ENCODE measurements at regions not wholly inside any gene's neighbourhood (a gene's known extent, or its start where the extent isn't known, plus 50 kb on each side); places are given as distances from the start of the nearest gene placed in this dataset.
A peak's percentile ranks its signal among the peaks of the same experiment; 100 is the strongest.

- DNase-seq (ENCODE audit: low spot score) (no peak), ATAC-seq (no peak)
- Mint-ChIP-seq H3K36me3 (0 out of 2 replicates have a peak, but pooled peaks cover 5% of the 10 kb centered on the region), H3K4me3 (no peak overlapping the region), H3K27ac (peak overlapping the region; percentile 96), H3K4me1 (peaks cover 40% of the 10 kb centered on the region), H3K27me3 (ENCODE audit: low read depth) (peaks cover 6% of the 10 kb centered on the region; the same call in 1 of the 2 replicates), H3K9me3 (peaks cover 29% of the 10 kb centered on the region)
- ChIA-PET CTCF (interaction anchor here (1.3 to 1.7 kb wide), 2 partner anchors 22 to 39 kb away, joined by 3 read pairs; no protein-coding TSS in a partner anchor), POLR2A (no interaction called here)
- TF ChIP-seq HMGA2 (CRISPR knock-in tag; IDR thresholded peaks at IDR 0.05) (no peak), GRHL2 (CRISPR knock-in tag; IDR thresholded peaks at IDR 0.05; ENCODE audit: insufficient replicate concordance, severe bottlenecking) (no peak), ETV6 (CRISPR knock-in tag; IDR thresholded peaks at IDR 0.05) (no peak), ZNF232 (CRISPR knock-in tag; IDR thresholded peaks at IDR 0.05) (no peak), TEAD1 (CRISPR knock-in tag; IDR thresholded peaks at IDR 0.05) (no peak), ZNF425 (CRISPR knock-in tag; conservative IDR thresholded peaks at IDR 0.05) (no peak), OVOL2 (CRISPR knock-in tag; IDR thresholded peaks at IDR 0.05; ENCODE audit: borderline replicate concordance) (no peak), FOXJ3 (CRISPR knock-in tag; IDR thresholded peaks at IDR 0.05; ENCODE audit: borderline replicate concordance) (no peak), PREB (CRISPR knock-in tag; IDR thresholded peaks at IDR 0.05; ENCODE audit: borderline replicate concordance) (no peak)
These were observed 435.1 kb downstream of the PRDM2 start for GRCh38 chr1:14135070-14135469.

GRCh38 chr1:14136152-14136763 lies 436.3 kb downstream of the PRDM2 start:
- DNase-seq (ENCODE audit: low spot score) (peak; percentile 57), ATAC-seq (peak; percentile 95)
- H3K4me1 Mint-ChIP-seq, result peaks cover 44% of the 10 kb centered on the region
- POLR2A ChIA-PET, result interaction anchor here (0.6 kb wide), 1 partner anchor 214 kb away, joined by 4 read pairs; no protein-coding TSS in a partner anchor
- H3K9me3 Mint-ChIP-seq, result peaks cover 26% of the 10 kb centered on the region
- peaks cover 6% of the 10 kb centered on the region; the same call in 1 of the 2 replicates for H3K27me3 Mint-ChIP-seq (ENCODE audit: low read depth)
- no peak overlapping the region for H3K4me3 Mint-ChIP-seq
- H3K36me3 Mint-ChIP-seq, result 0 out of 2 replicates have a peak, but pooled peaks cover 5% of the 10 kb centered on the region
- TF ChIP-seq TEAD4 (CRISPR knock-in tag; IDR thresholded peaks at IDR 0.05) (no peak), NR2C2 (CRISPR knock-in tag; IDR thresholded peaks at IDR 0.05) (no peak), CTCF (IDR thresholded peaks at IDR 0.05) (no peak), ATF1 (CRISPR knock-in tag; IDR thresholded peaks at IDR 0.05) (no peak)
- CTCF ChIA-PET, result interaction anchor here (1.2 to 1.3 kb wide), 3 partner anchors 23 to 170 kb away, joined by 3 to 5 read pairs (median 4); no protein-coding TSS in a partner anchor
- peak overlapping the region; percentile 96 for H3K27ac Mint-ChIP-seq

- ChIA-PET CTCF (interaction anchor here (1.3 kb wide), 1 partner anchor 23 kb away, joined by 5 read pairs; no protein-coding TSS in a partner anchor), POLR2A (no interaction called here)
- Mint-ChIP-seq H3K4me3 (no peak overlapping the region), H3K4me1 (peaks cover 50% of the 10 kb centered on the region), H3K36me3 (0 out of 2 replicates have a peak, but pooled peaks cover 5% of the 10 kb centered on the region), H3K27ac (peak overlapping the region; percentile 96), H3K9me3 (peaks cover 19% of the 10 kb centered on the region), H3K27me3 (ENCODE audit: low read depth) (peaks cover under 1% of the 10 kb centered on the region; the same call in 1 of the 2 replicates)
- ATAC-seq, result no peak
- no peak for DNase-seq (ENCODE audit: low spot score)
- TF ChIP-seq ARID4B (CRISPR knock-in tag; IDR thresholded peaks at IDR 0.05; ENCODE audit: borderline replicate concordance) (no peak), ZNF512 (CRISPR knock-in tag; IDR thresholded peaks at IDR 0.05; ENCODE audit: borderline replicate concordance) (no peak), SOX15 (CRISPR knock-in tag; IDR thresholded peaks at IDR 0.05) (no peak), CDX4 (CRISPR knock-in tag; IDR thresholded peaks at IDR 0.05; ENCODE audit: borderline replicate concordance) (no peak), TEAD4 (CRISPR knock-in tag; IDR thresholded peaks at IDR 0.05) (no peak)
These were observed 436.9 kb downstream of the PRDM2 start for GRCh38 chr1:14136881-14137280.
